ENCODE measurements at regions not wholly inside any gene's neighbourhood (a gene's known extent, or its start where the extent isn't known, plus 50 kb on each side); places are given as distances from the start of the nearest gene placed in this dataset.

- no peak for DNase-seq (ENCODE audit: low read depth)
- no peak for TF ChIP-seq CTCF (IDR thresholded peaks at IDR 0.05; ENCODE audit: insufficient read depth, low read depth, low read length, missing control alignments)
- no peak overlapping the region for H3K4me3 ChIP-seq (ENCODE audit: low read depth, low read length)
Measured at GRCh38 chr2:35708411-35708923, 647.1 kb upstream of the CRIM1 start.

GRCh38 chr2:35688309-35688708, 667.3 kb upstream of the CRIM1 start:
- no peak for DNase-seq (ENCODE audit: low read depth)
- no peak for TF ChIP-seq CTCF (IDR thresholded peaks at IDR 0.05; ENCODE audit: insufficient read depth, low read depth, low read length, missing control alignments)
- H3K4me3 ChIP-seq (ENCODE audit: low read depth, low read length): no peak overlapping the region

- DNase-seq (ENCODE audit: low read depth): no peak
- no peak overlapping the region for H3K4me3 ChIP-seq (ENCODE audit: low read depth, low read length)
- TF ChIP-seq CTCF (IDR thresholded peaks at IDR 0.05; ENCODE audit: insufficient read depth, low read depth, low read length, missing control alignments): no peak
Measured at GRCh38 chr2:35651688-35652323, 703.8 kb upstream of the CRIM1 start.

GRCh38 chr2:35614640-35615039, 740.9 kb upstream of the CRIM1 start:
- no peak for TF ChIP-seq CTCF (IDR thresholded peaks at IDR 0.05; ENCODE audit: insufficient read depth, low read depth, low read length, missing control alignments)
- H3K4me3 ChIP-seq (ENCODE audit: low read depth, low read length): no peak overlapping the region
- DNase-seq (ENCODE audit: low read depth): no peak

GRCh38 chr2:35606394-35606793, 749.2 kb upstream of the CRIM1 start:
- no peak for TF ChIP-seq CTCF (IDR thresholded peaks at IDR 0.05; ENCODE audit: insufficient read depth, low read depth, low read length, missing control alignments)
- no peak for DNase-seq (ENCODE audit: low read depth)
- no peak overlapping the region for H3K4me3 ChIP-seq (ENCODE audit: low read depth, low read length)

DNA sequence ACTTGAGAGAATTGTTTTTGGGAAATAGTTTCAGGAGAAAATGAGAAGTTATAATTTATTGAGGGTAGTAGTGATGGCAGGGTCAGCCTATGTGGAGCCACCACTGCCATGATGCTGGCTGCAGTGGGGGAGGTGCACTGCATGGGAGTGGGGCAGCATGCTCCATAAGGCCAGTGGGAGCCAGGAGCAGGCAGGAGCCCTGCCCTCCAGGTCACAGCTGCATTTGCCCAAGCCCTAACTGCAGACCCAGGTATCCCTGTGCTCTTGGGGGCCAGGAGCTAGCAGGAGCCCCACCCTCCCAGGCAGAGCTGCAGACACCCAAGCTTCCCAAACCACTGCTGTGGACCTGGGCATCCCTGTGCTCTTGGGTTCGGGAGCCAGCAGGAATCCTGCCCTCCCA, 757.3 kb upstream of the CRIM1 start:
- no peak overlapping the region for H3K4me3 ChIP-seq (ENCODE audit: low read depth, low read length)
- no peak for TF ChIP-seq CTCF (IDR thresholded peaks at IDR 0.05; ENCODE audit: insufficient read depth, low read depth, low read length, missing control alignments)
- no peak for DNase-seq (ENCODE audit: low read depth)

DNA sequence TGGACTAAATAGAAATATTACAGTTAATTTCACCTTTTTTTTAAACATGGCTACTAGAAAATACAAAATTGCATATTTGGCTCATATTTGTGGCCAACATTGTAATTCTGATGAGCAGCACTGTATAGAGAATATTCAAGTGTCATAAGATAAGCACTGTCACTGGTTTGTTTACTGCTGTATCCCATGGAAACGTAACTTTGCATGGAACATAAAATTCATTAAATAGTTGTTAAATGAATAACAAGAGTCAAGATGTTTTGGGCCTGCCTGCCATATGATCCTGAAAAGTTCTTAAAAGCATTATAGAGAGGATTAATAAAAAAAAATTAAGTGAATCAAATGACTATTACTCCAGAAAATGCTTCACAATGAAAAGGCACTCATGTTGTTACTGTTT, 763.7 kb upstream of the CRIM1 start:
- no peak overlapping the region for H3K4me3 ChIP-seq (ENCODE audit: low read depth, low read length)
- no peak for TF ChIP-seq CTCF (IDR thresholded peaks at IDR 0.05; ENCODE audit: insufficient read depth, low read depth, low read length, missing control alignments)
- DNase-seq (ENCODE audit: low read depth): no peak

Measured in GM12865 (cell line).